Aorta (tissue), 5 donors: ENCODE measurements at regions not wholly inside any gene's neighbourhood (a gene's known extent, or its start where the extent isn't known, plus 50 kb on each side); places are given as distances from the start of the nearest gene placed in this dataset.

Experiments
- ATAC-seq: fragments of 200-7000 bp; cut with Tn5 transposase; one replicate; pipeline ENCODE4 v1.9.1; 2022; ENCODE audit warnings: moderate library complexity; ENCODE audit not compliant: low FRiP score
- DNase-seq, 2 donors: peaks; one replicate each; pipeline ENCODE4 v3.0.0-alpha.2; 2020
- H3K27ac ChIP-seq, 2 donors: one replicate each; pipeline ENCODE4 v1.5.1; 2013; ENCODE audit warnings: low read length in 2 of 2, mild to moderate bottlenecking in 2 of 2, moderate library complexity in 2 of 2, control low read depth in 1 of 2, inconsistent platforms in 1 of 2, low read depth in 1 of 2
- H3K27me3 ChIP-seq, 2 donors: one replicate each; pipeline ENCODE4 v1.6.1; 2013; ENCODE audit warnings: control low read depth in 1 of 2, low read length in 1 of 2, mild to moderate bottlenecking in 1 of 2, moderate library complexity in 1 of 2; ENCODE audit not compliant: insufficient read depth in 2 of 2, control insufficient read depth in 1 of 2
- H3K36me3 ChIP-seq, 2 donors: one replicate each; pipeline ENCODE4 v1.6.1; 2013; ENCODE audit warnings: control low read depth in 1 of 2, low read length in 1 of 2, mild to moderate bottlenecking in 1 of 2; ENCODE audit not compliant: insufficient read depth in 2 of 2, control insufficient read depth in 1 of 2
- H3K4me1 ChIP-seq, 2 donors: one replicate each; pipeline ENCODE4 v1.6.1; 2013; ENCODE audit warnings: low read length in 2 of 2, control low read depth in 1 of 2, mild to moderate bottlenecking in 1 of 2, moderate library complexity in 1 of 2; ENCODE audit not compliant: insufficient read depth in 2 of 2, control insufficient read depth in 1 of 2
- H3K4me3 ChIP-seq, 2 donors: one replicate each; pipeline ENCODE4 v1.5.1; 2013; ENCODE audit warnings: low read length in 2 of 2, control low read depth in 1 of 2, mild to moderate bottlenecking in 1 of 2
- H3K9me3 ChIP-seq: one replicate; pipeline ENCODE4 v1.6.1; 2013; ENCODE audit warnings: mild to moderate bottlenecking, low read length; ENCODE audit not compliant: control insufficient read depth
- WGBS, 2 donors: extraction: QIAGEN DNeasy Blood & Tissue Kit; methylation state at CpG; one replicate each; pipeline ENCODE4 v1.1.7; 2013; 5-methylcytosine and 5-hydroxymethylcytosine counted together
- intact Hi-C, 2 donors: fragments of 100-400 bp; cut with DNase I; formaldehyde crosslinking; loops; one replicate each; pipeline versions ENCODE4 v1.14.2 to v1.15.0; 2022
- donor health status: healthy with polysubstance abuse.
- donor health status: Bipolar disorder and iron deficiency.
- donor health status: DM: no; HTN: no; CAD: no.
- donor health status: DM: no; HTN: no; CAD: no.
- donor health status: DM: yes; HTN: yes; CAD: no.

DNA sequence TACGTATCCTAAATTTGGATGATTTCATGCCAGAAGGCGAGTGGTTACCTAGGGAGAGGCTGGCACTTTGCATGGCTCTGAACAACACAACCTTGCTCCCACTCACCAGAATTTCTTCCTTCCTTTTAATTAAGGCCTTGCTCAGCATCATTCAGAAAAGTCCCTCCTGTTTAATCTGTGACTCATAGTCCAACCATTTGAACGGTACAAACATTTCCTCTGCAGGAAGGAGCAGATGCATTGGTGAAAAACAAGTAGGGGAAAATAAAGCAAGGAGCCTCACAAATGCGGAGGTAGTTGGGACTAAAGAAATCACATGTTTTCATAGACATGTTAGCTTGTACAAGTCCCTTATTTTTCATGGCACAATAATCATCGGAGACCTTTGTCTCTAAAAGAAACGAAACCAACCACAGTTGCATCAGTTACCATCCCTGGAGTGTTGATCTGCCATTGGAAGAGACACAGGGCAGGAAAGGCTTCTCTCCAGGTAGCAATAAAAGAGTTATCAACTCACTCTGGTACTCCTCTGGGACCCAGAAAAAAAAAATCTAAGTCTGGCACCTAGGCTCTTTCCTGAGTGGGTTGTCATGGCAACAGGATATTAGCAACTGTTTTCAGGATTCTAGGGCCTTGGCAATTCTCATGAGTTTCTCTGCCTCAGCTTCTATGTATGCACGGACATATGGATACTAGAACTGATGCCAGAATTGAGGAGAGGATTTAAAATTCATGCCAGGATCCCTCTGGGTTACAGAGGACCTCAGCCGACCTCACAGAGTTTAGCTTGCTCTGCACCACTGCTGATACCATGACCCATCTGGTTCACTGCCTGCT is 255.4 kb upstream of the ARPP21 start:
- WGBS, 2 donors, result 44 to 50% methylated on average over 8 of the region's 8 CpGs
- Histone ChIP-seq H3K27me3 (no peaks in the 10 kb centered on the region), H3K36me3 (no peaks in the 10 kb centered on the region), H3K4me3 (no peak overlapping the region), H3K9me3 (no peaks in the 10 kb centered on the region), H3K4me1 (peaks cover 0 to 6% of the 10 kb centered on the region in 2 donors), H3K27ac (peak overlapping the region in 1 of 2 donors; percentile 67)
- ATAC-seq, result peak; percentile 7
- DNase-seq, result no peak
- intact Hi-C loops, result no loop called here

DNA sequence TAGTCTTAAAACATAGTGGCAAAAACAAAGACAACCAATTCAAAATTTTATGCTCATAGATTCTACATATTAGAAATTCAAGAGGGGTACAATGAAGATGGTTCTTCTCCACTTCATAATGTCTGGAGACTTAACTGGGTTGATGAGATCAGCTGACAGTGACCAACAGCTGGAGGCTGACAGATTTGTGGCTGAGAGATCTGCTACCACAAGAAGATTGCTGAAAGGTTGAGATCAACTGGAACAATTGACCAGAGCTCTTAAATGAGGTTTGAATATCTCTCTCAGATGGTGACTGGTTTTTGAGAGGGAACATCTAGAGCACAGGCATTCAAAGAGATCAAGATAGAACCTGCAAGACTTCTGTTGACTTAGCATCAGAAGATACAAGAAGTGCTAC is 254.1 kb upstream of the ARPP21 start:
- Histone ChIP-seq H3K27ac (no peak overlapping the region), H3K27me3 (no peaks in the 10 kb centered on the region), H3K4me1 (peaks cover 0 to 6% of the 10 kb centered on the region in 2 donors), H3K4me3 (no peak overlapping the region), H3K9me3 (no peaks in the 10 kb centered on the region), H3K36me3 (no peaks in the 10 kb centered on the region)
- ATAC-seq, result no peak
- intact Hi-C loops, result no loop called here
- DNase-seq, result no peak

DNA sequence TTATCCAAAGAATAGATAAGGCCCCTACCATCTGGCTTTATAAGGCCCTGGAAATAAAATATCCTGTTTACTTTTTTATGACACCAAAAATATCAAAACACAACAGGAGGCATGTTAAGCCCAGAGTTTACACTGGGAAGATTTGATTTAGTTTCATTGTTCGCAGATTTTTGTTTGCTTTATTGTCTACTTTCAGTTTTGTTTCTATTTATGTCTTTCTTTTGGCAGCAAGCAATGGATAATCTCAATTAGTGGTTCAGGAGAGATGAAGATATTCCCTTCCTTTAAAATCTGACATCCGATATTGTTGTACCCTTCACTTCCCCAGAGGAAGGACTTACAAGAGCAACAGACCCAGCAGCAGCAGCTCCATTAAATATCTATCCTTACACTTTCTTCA is 249.4 kb upstream of the ARPP21 start:
- 46 to 48% methylated on average over 2 of the region's 2 CpGs for WGBS, 2 donors
- ATAC-seq, result no peak
- H3K36me3 ChIP-seq, result no peaks in the 10 kb centered on the region
- no peak overlapping the region for H3K27ac ChIP-seq
- H3K27me3 ChIP-seq, result no peaks in the 10 kb centered on the region
- H3K4me1 ChIP-seq, result no peaks in the 10 kb centered on the region
- H3K4me3 ChIP-seq, result no peak overlapping the region
- H3K9me3 ChIP-seq, result peaks cover 5% of the 10 kb centered on the region
- DNase-seq, result no peak
- intact Hi-C loops, result no loop called here

DNA sequence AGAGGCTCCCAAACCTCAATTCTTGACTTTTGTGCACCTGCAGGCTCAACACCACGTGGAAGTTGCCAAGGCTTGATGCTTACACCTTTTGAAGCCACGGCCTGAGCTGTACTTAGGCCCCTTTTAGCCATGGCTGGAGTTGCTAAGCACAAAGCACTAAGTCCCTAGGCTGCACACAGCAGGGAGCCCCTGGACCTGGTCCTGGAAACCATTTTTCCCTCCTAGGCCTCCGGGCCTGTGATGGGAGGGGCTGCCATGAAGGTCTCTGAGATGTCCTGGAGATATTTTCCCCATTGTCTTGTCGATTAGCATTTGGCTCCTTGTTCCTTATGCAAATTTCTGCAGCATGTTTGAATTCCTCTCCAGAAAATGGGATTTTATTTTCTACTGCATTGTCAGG is 247.1 kb upstream of the ARPP21 start:
- no peak for DNase-seq
- H3K4me3 ChIP-seq, result no peak overlapping the region
- intact Hi-C loops, result no loop called here
- WGBS, 2 donors, result 76 to 90% methylated on average over 4 of the region's 4 CpGs
- no peak overlapping the region for H3K27ac ChIP-seq
- ATAC-seq, result no peak
- H3K9me3 ChIP-seq, result peaks cover 5% of the 10 kb centered on the region
- H3K36me3 ChIP-seq, result no peaks in the 10 kb centered on the region
- no peaks in the 10 kb centered on the region for H3K27me3 ChIP-seq
- H3K4me1 ChIP-seq, result no peaks in the 10 kb centered on the region

DNA sequence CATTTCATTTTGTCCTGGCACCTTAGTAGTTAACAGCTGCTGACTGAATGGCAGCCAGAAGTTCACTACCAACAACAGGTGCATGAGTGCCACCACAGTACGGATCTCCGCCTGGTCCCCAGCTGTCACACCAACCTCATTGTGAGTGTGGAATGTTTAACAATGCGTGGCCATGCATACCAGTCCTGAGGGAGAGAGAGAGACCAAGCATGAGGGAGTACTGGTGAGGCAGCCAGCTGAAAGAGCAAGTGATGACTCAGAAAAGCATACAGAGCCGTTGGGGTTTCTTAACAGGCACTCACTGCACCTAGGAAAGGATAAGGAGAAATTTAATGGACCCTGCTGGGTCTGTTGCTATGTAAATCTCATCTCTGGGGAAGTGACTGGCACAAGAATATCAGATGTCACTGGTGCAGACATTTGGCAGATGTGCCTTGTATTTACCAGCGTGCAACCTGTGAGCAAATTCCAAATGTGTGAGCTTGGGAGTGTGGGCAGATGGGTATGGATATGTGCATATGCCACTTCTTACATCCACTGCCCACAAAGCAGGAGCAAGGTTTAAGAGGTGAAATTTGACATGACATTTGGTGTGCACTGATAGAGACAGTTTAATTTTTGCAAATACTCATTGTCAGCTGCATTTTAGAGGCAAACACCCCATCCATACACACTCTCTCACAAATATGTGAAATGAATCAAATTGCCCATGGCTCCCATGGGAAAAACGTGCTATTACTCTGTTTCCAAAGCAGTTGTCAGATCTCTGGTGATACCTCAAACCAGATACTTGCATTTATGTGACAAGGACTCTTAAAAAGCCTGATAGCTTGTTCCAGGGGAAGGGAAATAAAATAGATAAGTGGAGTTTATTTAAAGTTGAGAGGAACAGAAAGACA is 245.2 kb upstream of the ARPP21 start:
- H3K27me3 ChIP-seq, result no peaks in the 10 kb centered on the region
- intact Hi-C loops, result no loop called here
- H3K27ac ChIP-seq, result no peak overlapping the region
- ATAC-seq (no peak), DNase-seq (no peak)
- H3K4me1 ChIP-seq, result no peaks in the 10 kb centered on the region
- 50 to 55% methylated on average over 6 of the region's 6 CpGs for WGBS, 2 donors
- peaks cover 5% of the 10 kb centered on the region for H3K9me3 ChIP-seq
- H3K36me3 ChIP-seq, result no peaks in the 10 kb centered on the region
- no peak overlapping the region for H3K4me3 ChIP-seq

DNA sequence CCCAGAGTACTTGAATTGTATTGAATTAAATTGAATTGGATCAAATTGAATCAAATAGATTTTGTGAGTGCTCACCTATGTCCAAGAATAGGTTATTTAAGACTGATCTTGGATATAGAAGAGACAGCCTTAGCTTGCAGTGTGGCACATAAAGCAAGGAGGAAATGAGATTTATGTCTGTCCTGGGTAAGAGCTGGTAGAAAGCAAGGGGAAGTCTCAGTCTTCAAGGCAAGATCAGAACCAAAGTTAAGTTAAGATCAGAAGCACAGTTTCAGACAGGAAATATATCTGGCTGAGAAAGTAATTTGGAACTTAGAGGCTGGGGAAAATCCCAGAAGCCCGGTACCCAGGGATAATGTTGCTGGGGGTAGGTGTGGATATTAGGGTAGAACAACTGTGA is 244.4 kb upstream of the ARPP21 start:
- Histone ChIP-seq H3K27ac (no peak overlapping the region), H3K4me1 (no peaks in the 10 kb centered on the region), H3K9me3 (peaks cover 5% of the 10 kb centered on the region), H3K4me3 (no peak overlapping the region), H3K27me3 (no peaks in the 10 kb centered on the region), H3K36me3 (no peaks in the 10 kb centered on the region)
- DNase-seq (no peak), ATAC-seq (no peak)
- intact Hi-C loops, result no loop called here
- WGBS, 2 donors, result 45 to 47% methylated on average over 1 of the region's 1 CpG

DNA sequence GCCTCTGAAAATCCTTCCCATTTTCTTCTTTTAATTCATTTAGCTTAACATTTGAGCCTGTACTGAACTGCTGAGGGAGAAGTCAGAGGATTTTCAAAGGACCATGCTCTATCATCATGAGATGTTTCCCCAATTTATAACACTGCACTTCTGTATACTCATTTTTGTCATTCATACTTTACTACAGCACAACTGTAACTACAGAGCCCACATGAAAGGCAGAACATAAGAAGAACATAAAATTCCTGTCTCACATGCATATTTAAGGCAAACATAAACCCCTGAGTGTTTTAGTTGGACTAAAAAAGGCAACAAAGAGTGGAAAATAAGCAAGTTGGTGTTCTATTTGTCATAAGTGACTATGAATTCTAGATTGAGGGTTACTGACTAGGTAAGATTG is 237.7 kb upstream of the ARPP21 start:
- Histone ChIP-seq H3K9me3 (no peaks in the 10 kb centered on the region), H3K4me1 (no peaks in the 10 kb centered on the region), H3K27me3 (no peaks in the 10 kb centered on the region), H3K27ac (no peak overlapping the region), H3K4me3 (no peak overlapping the region), H3K36me3 (no peaks in the 10 kb centered on the region)
- intact Hi-C loops, result no loop called here
- no peak for DNase-seq
- ATAC-seq, result no peak

DNA sequence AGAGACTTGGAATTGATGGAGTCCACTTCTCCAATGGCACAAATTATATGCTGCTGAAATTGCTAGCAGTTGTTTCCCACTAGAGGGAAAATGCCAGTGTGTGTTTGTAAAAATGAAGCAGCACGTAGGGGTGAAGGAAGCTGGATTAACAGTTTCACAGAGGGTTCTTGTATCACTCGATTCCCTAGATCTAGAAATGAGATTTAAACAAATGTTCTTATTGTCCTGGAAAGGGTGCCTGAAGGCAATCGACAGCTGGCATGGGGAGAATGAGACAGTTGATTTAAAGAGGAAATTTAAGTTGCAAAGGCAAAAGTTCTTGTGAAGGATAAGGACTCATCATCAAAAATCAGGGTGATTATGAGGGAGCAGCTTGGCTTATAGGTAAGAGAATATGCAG is 234.8 kb upstream of the ARPP21 start:
- DNase-seq (no peak), ATAC-seq (no peak)
- Histone ChIP-seq H3K27me3 (no peaks in the 10 kb centered on the region), H3K4me3 (no peak overlapping the region), H3K36me3 (no peaks in the 10 kb centered on the region), H3K27ac (no peak overlapping the region), H3K4me1 (no peaks in the 10 kb centered on the region), H3K9me3 (no peaks in the 10 kb centered on the region)
- 92% methylated on average over 3 of the region's 3 CpGs for WGBS, 2 donors
- intact Hi-C loops, result no loop called here

DNA sequence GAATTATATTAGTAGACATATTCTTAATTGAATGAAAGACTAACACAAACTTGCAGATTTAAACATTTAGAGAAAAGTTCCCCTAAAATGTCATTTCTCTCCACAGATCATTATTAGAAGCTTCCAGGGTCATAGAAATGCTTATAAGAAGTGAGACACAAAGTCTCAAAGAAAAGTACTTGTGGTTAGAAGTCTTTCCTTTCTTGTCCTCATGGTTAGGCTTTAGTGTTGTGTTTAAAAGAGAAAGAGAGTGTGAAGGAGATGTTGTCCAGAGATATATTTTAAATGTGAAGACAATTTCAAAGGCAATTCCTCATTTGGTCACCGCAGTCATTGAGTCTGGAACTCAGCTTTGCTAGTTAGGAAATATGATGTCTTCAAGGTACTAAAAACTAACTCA is 230.4 kb upstream of the ARPP21 start:
- ATAC-seq (no peak), DNase-seq (no peak)
- Histone ChIP-seq H3K4me3 (no peak overlapping the region), H3K9me3 (no peaks in the 10 kb centered on the region), H3K36me3 (no peaks in the 10 kb centered on the region), H3K27me3 (no peaks in the 10 kb centered on the region), H3K4me1 (no peaks in the 10 kb centered on the region), H3K27ac (no peak overlapping the region)
- WGBS, 2 donors, result 88 to 92% methylated on average over 1 of the region's 1 CpG
- intact Hi-C loops, result no loop called here
